HEK293 (cell line): ENCODE measurements at regions not wholly inside any gene's neighbourhood (a gene's known extent, or its start where the extent isn't known, plus 50 kb on each side); places are given as distances from the start of the nearest gene placed in this dataset.

ENCODE experiments used
- CTCF ChIA-PET: fragments of 350-600 bp; formaldehyde crosslinking; extraction: SDS; loops from one replicate; lab custom pipeline; 2021; ENCODE audit warnings: antibody characterized with exemption; lab: Yijun Ruan, JAX
- POLR2A ChIA-PET: fragments of 300-600 bp; formaldehyde crosslinking; extraction: SDS; loops from one replicate; lab custom pipeline; 2020; ENCODE audit warnings: antibody characterized with exemption, inconsistent platforms; lab: Yijun Ruan, JAX
- H3K27ac ChIP-seq: fragments of 200-500 bp; sonication (Bioruptor generic); 2 replicates; pipeline ENCODE4 v1.5.1; 2014; ENCODE audit warnings: low read depth, low read length, control low read depth, inconsistent platforms; ENCODE audit errors: extremely low read depth
- H3K36me3 ChIP-seq, 2 experiments: fragments of 200-500 bp in 1 of 2; sonication (Bioruptor generic) in 1 of 2; 1 replicate in 1 of 2; 2 replicates in 1 of 2; pipeline ENCODE4 v1.5.1; 2014 to 2017; ENCODE audit warnings: inconsistent platforms in 2 of 2, low read length in 2 of 2; ENCODE audit not compliant: control insufficient read depth in 2 of 2, insufficient read depth in 1 of 2
- H3K4me1 ChIP-seq: fragments of 200-500 bp; sonication (Bioruptor generic); 2 replicates; pipeline ENCODE4 v1.5.1; 2014; ENCODE audit warnings: mild to moderate bottlenecking, low read length, inconsistent platforms; ENCODE audit not compliant: control insufficient read depth, insufficient read depth
- H3K4me3 ChIP-seq: 2 replicates; pipeline ENCODE4 v1.5.1; 2011; ENCODE audit warnings: low read depth, mild to moderate bottlenecking, control low read depth, low read length, moderate library complexity
- H3K9me3 ChIP-seq: fragments of 200-500 bp; sonication (Bioruptor generic); 2 replicates; pipeline ENCODE4 v1.5.1; 2014; ENCODE audit warnings: low read depth, low read length, inconsistent platforms; ENCODE audit not compliant: control insufficient read depth, insufficient read depth
- EGR2 ChIP-seq: fragments of 450-650 bp; formaldehyde crosslinking; IDR thresholded peaks from 2 replicates; pipeline ENCODE4 v1.5.1; 2016; ENCODE audit warnings: low read depth, missing biosample characterization, missing genetic modification characterization
- ELK4 ChIP-seq: IDR thresholded peaks from 2 replicates; pipeline ENCODE4 v1.6.1; 2011; ENCODE audit warnings: mild to moderate bottlenecking, low read depth, low read length, borderline replicate concordance
- GLI2 ChIP-seq: fragments of 450-650 bp; formaldehyde crosslinking; IDR thresholded peaks from 2 replicates; pipeline ENCODE4; 2017; ENCODE audit warnings: missing biosample characterization, missing genetic modification characterization, low read depth, borderline replicate concordance
- GLIS2 ChIP-seq: fragments of 450-650 bp; formaldehyde crosslinking; IDR thresholded peaks from 2 replicates; pipeline ENCODE4 v1.5.1; 2016; ENCODE audit warnings: missing biosample characterization, missing genetic modification characterization
- HOXC10 ChIP-seq: sonication (generic); formaldehyde crosslinking; IDR thresholded peaks from 2 replicates; pipeline ENCODE4 v1.8.1; 2023; ENCODE audit warnings: mild to moderate bottlenecking, missing genetic modification reagents
- IKZF3 ChIP-seq: fragments of 450-650 bp; IDR thresholded peaks from 2 replicates; pipeline ENCODE4 v1.5.0; 2018; ENCODE audit warnings: missing biosample characterization, mild to moderate bottlenecking, missing genetic modification characterization, moderate library complexity
- KLF7 ChIP-seq: fragments of 450-650 bp; formaldehyde crosslinking; IDR thresholded peaks from 2 replicates; pipeline ENCODE4 v1.5.1; 2016; ENCODE audit warnings: missing biosample characterization, missing genetic modification characterization, borderline replicate concordance
- PRDM10 ChIP-seq: fragments of 450-650 bp; formaldehyde crosslinking; IDR thresholded peaks from 2 replicates; pipeline ENCODE4 v1.5.1; 2016; ENCODE audit warnings: missing biosample characterization, missing genetic modification characterization
- SALL2 ChIP-seq: fragments of 450-650 bp; formaldehyde crosslinking; IDR thresholded peaks from 2 replicates; pipeline ENCODE4 v1.5.0; 2017; ENCODE audit warnings: missing biosample characterization, mild to moderate bottlenecking, missing genetic modification characterization, borderline replicate concordance
- SP7 ChIP-seq: fragments of 450-650 bp; formaldehyde crosslinking; IDR thresholded peaks from 2 replicates; pipeline ENCODE4 v1.5.1; 2016; ENCODE audit warnings: missing biosample characterization, missing genetic modification characterization
- ZNF184 ChIP-seq: fragments of 450-650 bp; IDR thresholded peaks from 2 replicates; pipeline ENCODE4 v1.5.1; 2018; ENCODE audit warnings: missing biosample characterization, mild to moderate bottlenecking, missing genetic modification characterization
- ZNF221 ChIP-seq: fragments of 450-650 bp; formaldehyde crosslinking; IDR thresholded peaks from 2 replicates; pipeline ENCODE4 v1.5.1; 2017; ENCODE audit warnings: missing biosample characterization, missing genetic modification characterization, borderline replicate concordance
- ZNF239 ChIP-seq: fragments of 450-650 bp; formaldehyde crosslinking; IDR thresholded peaks from 2 replicates; pipeline ENCODE4 v1.5.1; 2016; ENCODE audit warnings: missing biosample characterization, missing genetic modification characterization
- ZNF266 ChIP-seq: fragments of 450-650 bp; formaldehyde crosslinking; IDR thresholded peaks from 2 replicates; pipeline ENCODE4 v1.5.1; 2016; ENCODE audit warnings: missing biosample characterization, missing genetic modification characterization, low read depth
- ZNF274 ChIP-seq, 2 experiments: fragments of 200-500 bp in 1 of 2; fragments of 450-650 bp in 1 of 2; sonication (Bioruptor generic) in 1 of 2; formaldehyde crosslinking in 1 of 2; IDR thresholded peaks; 2 replicates each; pipeline versions ENCODE4 v1.5.1 to v1.6.1; 2014 to 2016; ENCODE audit warnings: borderline replicate concordance in 1 of 2, inconsistent platforms in 1 of 2, low read length in 1 of 2, missing biosample characterization in 1 of 2, missing genetic modification characterization in 1 of 2
- ZNF398 ChIP-seq: fragments of 450-650 bp; formaldehyde crosslinking; IDR thresholded peaks from 2 replicates; pipeline ENCODE4 v1.5.1; 2017; ENCODE audit warnings: missing biosample characterization, missing genetic modification characterization
- ZNF548 ChIP-seq: fragments of 450-650 bp; formaldehyde crosslinking; IDR thresholded peaks from 2 replicates; pipeline ENCODE4 v1.5.1; 2016; ENCODE audit warnings: missing biosample characterization, missing genetic modification characterization
- ZNF558 ChIP-seq: fragments of 450-650 bp; formaldehyde crosslinking; IDR thresholded peaks from 2 replicates; pipeline ENCODE4 v1.5.1; 2016; ENCODE audit warnings: missing biosample characterization, missing genetic modification characterization
- ZNF600 ChIP-seq: fragments of 450-650 bp; formaldehyde crosslinking; IDR thresholded peaks from 2 replicates; pipeline ENCODE4 v1.5.1; 2016; ENCODE audit warnings: missing biosample characterization, missing genetic modification characterization
- ZNF623 ChIP-seq: fragments of 450-650 bp; formaldehyde crosslinking; IDR thresholded peaks from 2 replicates; pipeline ENCODE4 v1.5.1; 2016; ENCODE audit warnings: missing biosample characterization, missing genetic modification characterization
- ZNF664 ChIP-seq: fragments of 450-650 bp; formaldehyde crosslinking; IDR thresholded peaks from 2 replicates; pipeline ENCODE4 v1.5.1; 2016; ENCODE audit warnings: missing biosample characterization, missing genetic modification characterization
- ZNF701 ChIP-seq: fragments of 450-650 bp; formaldehyde crosslinking; IDR thresholded peaks from 2 replicates; pipeline ENCODE4 v1.5.1; 2016; ENCODE audit warnings: missing biosample characterization, missing genetic modification characterization
- ZNF791 ChIP-seq: fragments of 450-650 bp; formaldehyde crosslinking; IDR thresholded peaks from 2 replicates; pipeline ENCODE4 v1.5.1; 2016; ENCODE audit warnings: missing biosample characterization, missing genetic modification characterization
- ZSCAN23 ChIP-seq: fragments of 450-650 bp; formaldehyde crosslinking; IDR thresholded peaks from 2 replicates; pipeline ENCODE4 v1.5.1; 2016; ENCODE audit warnings: missing biosample characterization, missing genetic modification characterization
- TF ChIP-seq, protein P1 (sequence below): fragments of 450-650 bp; formaldehyde crosslinking; IDR thresholded peaks from 2 replicates; pipeline ENCODE4 v1.5.1; 2016; ENCODE audit warnings: missing biosample characterization, missing genetic modification characterization

- no peak for TF ChIP-seq ZNF548 (tag by site-specific recombination)
- TF ChIP-seq, all 188 proteins: peak for 0
Measured at GRCh38 chr6:90462102-90462501, 124.8 kb downstream of the MAP3K7 start (continued).

DNA sequence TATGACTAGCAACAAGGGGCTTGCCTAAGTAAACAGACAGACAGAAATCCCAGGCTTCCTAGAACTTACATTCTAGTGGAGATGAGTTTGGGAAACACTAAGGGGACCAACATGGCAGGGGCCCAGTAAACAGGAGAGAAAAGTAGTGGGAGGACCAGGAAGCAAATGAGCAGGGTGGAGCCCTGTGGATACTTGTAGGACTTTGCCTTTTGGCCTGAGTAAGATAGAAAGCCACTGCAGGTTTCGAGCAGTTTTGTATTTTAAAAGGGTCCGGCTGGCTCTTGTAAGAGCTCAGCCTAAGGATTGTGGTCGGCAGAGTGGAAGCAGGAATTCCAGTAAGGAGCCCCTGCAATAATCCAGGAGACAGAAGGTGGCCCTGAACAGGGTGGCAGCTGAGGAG lies 125.5 kb downstream of the MAP3K7 start:
- no peak for TF ChIP-seq ZNF791 (tag by site-specific recombination)
- no peak for TF ChIP-seq KLF7 (tag by site-specific recombination)
- TF ChIP-seq SALL2 = no peak
- no peak for TF ChIP-seq ZNF558 (tag by site-specific recombination)
- no peak for TF ChIP-seq ZNF701 (tag by site-specific recombination)
- TF ChIP-seq ZNF184 (tag by site-specific recombination) = no peak
- TF ChIP-seq PRDM10 = no peak
- TF ChIP-seq ELK4 = no peak
- no peak for TF ChIP-seq IKZF3 (tag by site-specific recombination)
- TF ChIP-seq ZNF221 (tag by site-specific recombination) = no peak
- no peak for TF ChIP-seq ZNF274 (IDR thresholded peaks at IDR 0.05; ENCODE audit: low read length)
- no peak for TF ChIP-seq ZNF274 (tag by site-specific recombination; IDR thresholded peaks at IDR 0.05; ENCODE audit: borderline replicate concordance)
- TF ChIP-seq ZNF600 = no peak
- Histone ChIP-seq H3K27ac (no peak overlapping the region), H3K36me3 (no peaks in the 10 kb centered on the region), H3K4me3 (no peak overlapping the region), H3K4me1 (no peaks in the 10 kb centered on the region), H3K9me3 (no peaks in the 10 kb centered on the region)
- ChIA-PET POLR2A (no interaction called here), CTCF (interaction anchor here (0.7 to 2.9 kb wide), 5 partner anchors 9 to 521 kb away, joined by 3 to 12 read pairs (median 4); no protein-coding TSS in a partner anchor)

- H3K36me3 ChIP-seq = no peaks in the 10 kb centered on the region
- no peaks in the 10 kb centered on the region for H3K4me1 ChIP-seq
- CTCF ChIA-PET = interaction anchor here (0.7 to 1.6 kb wide), 3 partner anchors 13 to 81 kb away, joined by 3 to 7 read pairs (median 3); no protein-coding TSS in a partner anchor
- H3K27ac ChIP-seq = no peak overlapping the region
- H3K4me3 ChIP-seq = no peak overlapping the region
- no peaks in the 10 kb centered on the region for H3K9me3 ChIP-seq
- no peak for TF ChIP-seq EGR2 (tag by site-specific recombination)
- TF ChIP-seq ZNF623 (tag by site-specific recombination) = no peak
- no peak for TF ChIP-seq ZNF398 (tag by site-specific recombination)
- TF ChIP-seq GLIS2 = no peak
- TF ChIP-seq, protein P1, sequence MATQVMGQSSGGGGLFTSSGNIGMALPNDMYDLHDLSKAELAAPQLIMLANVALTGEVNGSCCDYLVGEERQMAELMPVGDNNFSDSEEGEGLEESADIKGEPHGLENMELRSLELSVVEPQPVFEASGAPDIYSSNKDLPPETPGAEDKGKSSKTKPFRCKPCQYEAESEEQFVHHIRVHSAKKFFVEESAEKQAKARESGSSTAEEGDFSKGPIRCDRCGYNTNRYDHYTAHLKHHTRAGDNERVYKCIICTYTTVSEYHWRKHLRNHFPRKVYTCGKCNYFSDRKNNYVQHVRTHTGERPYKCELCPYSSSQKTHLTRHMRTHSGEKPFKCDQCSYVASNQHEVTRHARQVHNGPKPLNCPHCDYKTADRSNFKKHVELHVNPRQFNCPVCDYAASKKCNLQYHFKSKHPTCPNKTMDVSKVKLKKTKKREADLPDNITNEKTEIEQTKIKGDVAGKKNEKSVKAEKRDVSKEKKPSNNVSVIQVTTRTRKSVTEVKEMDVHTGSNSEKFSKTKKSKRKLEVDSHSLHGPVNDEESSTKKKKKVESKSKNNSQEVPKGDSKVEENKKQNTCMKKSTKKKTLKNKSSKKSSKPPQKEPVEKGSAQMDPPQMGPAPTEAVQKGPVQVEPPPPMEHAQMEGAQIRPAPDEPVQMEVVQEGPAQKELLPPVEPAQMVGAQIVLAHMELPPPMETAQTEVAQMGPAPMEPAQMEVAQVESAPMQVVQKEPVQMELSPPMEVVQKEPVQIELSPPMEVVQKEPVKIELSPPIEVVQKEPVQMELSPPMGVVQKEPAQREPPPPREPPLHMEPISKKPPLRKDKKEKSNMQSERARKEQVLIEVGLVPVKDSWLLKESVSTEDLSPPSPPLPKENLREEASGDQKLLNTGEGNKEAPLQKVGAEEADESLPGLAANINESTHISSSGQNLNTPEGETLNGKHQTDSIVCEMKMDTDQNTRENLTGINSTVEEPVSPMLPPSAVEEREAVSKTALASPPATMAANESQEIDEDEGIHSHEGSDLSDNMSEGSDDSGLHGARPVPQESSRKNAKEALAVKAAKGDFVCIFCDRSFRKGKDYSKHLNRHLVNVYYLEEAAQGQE (tag by site-specific recombination) = no peak
- TF ChIP-seq ZNF266 (tag by site-specific recombination) = no peak
- no peak for TF ChIP-seq GLI2
- no peak for TF ChIP-seq HOXC10 (CRISPR knock-in tag)
- TF ChIP-seq ZNF239 (tag by site-specific recombination) = no peak
- TF ChIP-seq ZNF664 (tag by site-specific recombination) = no peak
- no peak for TF ChIP-seq SP7 (tag by site-specific recombination)
- TF ChIP-seq ZSCAN23 (tag by site-specific recombination) = no peak
- TF ChIP-seq, all 188 proteins: peak for 0
- POLR2A ChIA-PET = no interaction called here
Measured at GRCh38 chr6:90460051-90460450, 126.8 kb downstream of the MAP3K7 start.
